Right lobe of liver (tissue), 6 donors: ENCODE measurements at regions not wholly inside any gene's neighbourhood (a gene's known extent, or its start where the extent isn't known, plus 50 kb on each side); places are given as distances from the start of the nearest gene placed in this dataset.

ENCODE experiments used
- ATAC-seq, 4 donors: fragments of 200-7000 bp; cut with Tn5 transposase; one replicate each; pipeline ENCODE4 v1.9.1; 2020; ENCODE audit warnings: mild to moderate bottlenecking in 4 of 4, moderate library complexity in 4 of 4
- DNase-seq, 3 donors: peaks; one replicate each; pipeline ENCODE4 v3.0.0-alpha.2; 2020
- H3K27ac ChIP-seq, 3 donors: fragments of 200-600 bp; one replicate each; pipeline ENCODE4 v1.8.0; 2022
- H3K27me3 ChIP-seq, 2 donors: fragments of 200-600 bp; one replicate each; pipeline ENCODE4 v1.8.0; 2022
- H3K36me3 ChIP-seq, 4 donors: fragments of 200-600 bp; sonication (generic) in 1 of 4; one replicate each; pipeline versions ENCODE4 v1.5.1 to v1.8.0; 2017 to 2022; ENCODE audit warnings: control low read depth in 1 of 4
- H3K4me1 ChIP-seq, 4 donors: fragments of 200-600 bp; sonication (generic) in 1 of 4; one replicate each; pipeline versions ENCODE4 v1.5.1 to v1.8.0; 2017 to 2022; ENCODE audit warnings: control low read depth in 1 of 4
- H3K4me3 ChIP-seq, 3 donors: fragments of 200-600 bp; one replicate each; pipeline ENCODE4 v1.8.0; 2022
- H3K9me3 ChIP-seq, 4 donors: fragments of 200-600 bp; sonication (generic) in 1 of 4; one replicate each; pipeline versions ENCODE4 v1.5.1 to v1.8.0; 2017 to 2022; ENCODE audit warnings: control low read depth in 1 of 4
- POLR2A ChIP-seq: fragments of 450-650 bp; IDR thresholded peaks from one replicate; pipeline ENCODE4 v1.6.1; 2017; ENCODE audit warnings: antibody characterized with exemption, mild to moderate bottlenecking
- WGBS: methylation state at CpG from one replicate; pipeline ENCODE4 v1.1.6; 2018; ENCODE audit warnings: low coverage, low lambda C conversion rate; ENCODE audit not compliant: insufficient coverage; ENCODE audit errors: missing lambda C conversion rate; 5-methylcytosine and 5-hydroxymethylcytosine counted together
- intact Hi-C, 2 donors: fragments of 100-400 bp; cut with DNase I; formaldehyde crosslinking; loops; one replicate each; pipeline versions ENCODE4 v1.11.2 to v1.14.1; 2022
- TF ChIP-seq, protein P1 (sequence below), 4 donors: fragments of 200-600 bp in 3 of 4; fragments of 450-650 bp in 1 of 4; IDR thresholded peaks; one replicate each; pipeline versions ENCODE4 v1.5.1 to v1.8.0; 2016 to 2022; ENCODE audit warnings: antibody characterized with exemption in 4 of 4, mild to moderate bottlenecking in 2 of 4
- donor health status: DM: no; HTN: yes; CAD: no.
- donor health status: DM: no; HTN: no; CAD: no.
- donor health status: DM: no; HTN: no; CAD: no.
- donor health status: DM: no; HTN: yes; CAD: no.
- donor health status: DM: no; HTN: yes; CAD: no.

DNA sequence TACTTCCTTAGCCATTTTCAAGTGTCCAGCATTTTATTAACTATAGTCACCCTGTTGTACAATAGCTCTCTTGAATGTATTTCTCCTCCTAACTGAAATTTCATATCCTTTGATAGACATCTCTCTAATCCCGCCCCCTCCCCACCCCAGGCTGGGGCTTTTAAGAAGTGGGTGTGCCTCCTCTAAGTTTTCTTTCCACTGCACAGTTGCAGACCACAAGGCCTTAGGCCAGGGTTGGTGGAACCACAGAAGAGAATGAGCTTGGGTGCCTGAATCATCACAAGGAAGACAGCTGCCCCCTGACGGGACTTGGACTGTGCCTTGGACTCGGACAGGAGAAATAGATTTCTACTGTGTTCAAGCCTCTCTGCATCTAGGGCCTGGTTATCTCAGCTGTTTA is 193.4 kb downstream of the HAUS1 start:
- no peaks in the 10 kb centered on the region for H3K36me3 ChIP-seq
- H3K27me3 ChIP-seq, result no peaks in the 10 kb centered on the region
- H3K4me3 ChIP-seq, result no peak overlapping the region
- intact Hi-C loops, result no loop called here
- no peaks in the 10 kb centered on the region for H3K9me3 ChIP-seq
- DNase-seq (no peak), ATAC-seq (no peak)
- TF ChIP-seq POLR2A, result no peak
- WGBS, result 86% methylated on average over 1 of the region's 3 CpGs
- no peaks in the 10 kb centered on the region for H3K4me1 ChIP-seq
- H3K27ac ChIP-seq, result no peak overlapping the region

DNA sequence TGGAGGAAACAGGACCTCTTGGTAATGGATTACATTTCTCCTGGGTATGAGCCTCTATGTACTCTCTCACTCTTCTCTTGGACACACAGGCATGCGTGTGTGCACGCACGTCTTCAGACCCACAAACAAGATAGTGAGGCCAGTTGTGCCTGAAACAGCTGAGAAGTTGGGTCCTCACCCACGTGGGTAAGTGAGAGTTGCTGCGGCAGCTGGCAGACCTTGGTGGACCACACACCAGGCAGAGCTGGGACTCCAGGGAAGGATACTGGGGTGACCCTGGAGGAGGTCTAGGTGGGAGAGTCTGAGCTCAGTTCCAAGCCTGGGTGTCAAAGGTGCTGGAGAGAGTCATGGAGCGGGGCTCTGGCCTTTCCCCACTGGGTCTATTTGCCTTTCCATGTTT is 194.3 kb downstream of the HAUS1 start:
- Histone ChIP-seq H3K27me3 (no peaks in the 10 kb centered on the region), H3K9me3 (no peaks in the 10 kb centered on the region), H3K4me1 (no peaks in the 10 kb centered on the region), H3K27ac (no peak overlapping the region), H3K36me3 (no peaks in the 10 kb centered on the region), H3K4me3 (no peak overlapping the region)
- no peak for TF ChIP-seq POLR2A
- TF ChIP-seq, protein P1, sequence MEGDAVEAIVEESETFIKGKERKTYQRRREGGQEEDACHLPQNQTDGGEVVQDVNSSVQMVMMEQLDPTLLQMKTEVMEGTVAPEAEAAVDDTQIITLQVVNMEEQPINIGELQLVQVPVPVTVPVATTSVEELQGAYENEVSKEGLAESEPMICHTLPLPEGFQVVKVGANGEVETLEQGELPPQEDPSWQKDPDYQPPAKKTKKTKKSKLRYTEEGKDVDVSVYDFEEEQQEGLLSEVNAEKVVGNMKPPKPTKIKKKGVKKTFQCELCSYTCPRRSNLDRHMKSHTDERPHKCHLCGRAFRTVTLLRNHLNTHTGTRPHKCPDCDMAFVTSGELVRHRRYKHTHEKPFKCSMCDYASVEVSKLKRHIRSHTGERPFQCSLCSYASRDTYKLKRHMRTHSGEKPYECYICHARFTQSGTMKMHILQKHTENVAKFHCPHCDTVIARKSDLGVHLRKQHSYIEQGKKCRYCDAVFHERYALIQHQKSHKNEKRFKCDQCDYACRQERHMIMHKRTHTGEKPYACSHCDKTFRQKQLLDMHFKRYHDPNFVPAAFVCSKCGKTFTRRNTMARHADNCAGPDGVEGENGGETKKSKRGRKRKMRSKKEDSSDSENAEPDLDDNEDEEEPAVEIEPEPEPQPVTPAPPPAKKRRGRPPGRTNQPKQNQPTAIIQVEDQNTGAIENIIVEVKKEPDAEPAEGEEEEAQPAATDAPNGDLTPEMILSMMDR (IDR thresholded peaks at IDR 0.05), result no peak
- no peak for DNase-seq
- intact Hi-C loops, result no loop called here
- WGBS, result 70% methylated on average over 3 of the region's 6 CpGs
- ATAC-seq, result no peak

DNA sequence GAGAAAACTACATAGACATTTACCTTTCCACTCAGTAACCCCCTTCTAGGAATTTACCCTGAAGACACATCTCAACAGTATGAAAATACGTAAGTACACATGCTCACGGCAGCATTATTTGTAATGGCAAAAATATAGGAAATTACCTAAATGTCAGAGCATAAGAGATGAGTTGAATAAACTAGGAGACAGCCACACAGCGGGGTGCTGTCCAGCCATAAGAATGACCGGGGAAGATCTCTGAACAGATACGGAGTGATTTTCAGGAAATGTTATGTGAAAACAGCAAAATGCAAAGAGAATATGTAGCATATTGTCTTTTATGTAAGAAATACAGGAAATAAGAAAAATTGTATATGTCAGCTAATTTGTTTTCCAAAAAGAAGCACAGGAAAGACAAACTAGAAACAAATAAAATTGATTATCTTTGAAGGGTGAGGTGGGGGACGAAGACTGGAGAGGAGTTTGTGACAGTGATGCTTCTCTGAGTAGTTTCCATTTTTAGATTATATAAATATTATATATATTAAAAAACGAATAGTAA is 195.4 kb downstream of the HAUS1 start:
- Histone ChIP-seq H3K27ac (no peak overlapping the region), H3K27me3 (no peaks in the 10 kb centered on the region), H3K4me1 (no peaks in the 10 kb centered on the region), H3K4me3 (no peak overlapping the region), H3K36me3 (no peaks in the 10 kb centered on the region), H3K9me3 (no peaks in the 10 kb centered on the region)
- intact Hi-C loops, result no loop called here
- 62% methylated on average over 7 of the region's 7 CpGs for WGBS
- ATAC-seq, result no peak
- no peak for DNase-seq
- no peak for TF ChIP-seq POLR2A
- TF ChIP-seq, protein P1 (IDR thresholded peaks at IDR 0.05), result no peak

DNA sequence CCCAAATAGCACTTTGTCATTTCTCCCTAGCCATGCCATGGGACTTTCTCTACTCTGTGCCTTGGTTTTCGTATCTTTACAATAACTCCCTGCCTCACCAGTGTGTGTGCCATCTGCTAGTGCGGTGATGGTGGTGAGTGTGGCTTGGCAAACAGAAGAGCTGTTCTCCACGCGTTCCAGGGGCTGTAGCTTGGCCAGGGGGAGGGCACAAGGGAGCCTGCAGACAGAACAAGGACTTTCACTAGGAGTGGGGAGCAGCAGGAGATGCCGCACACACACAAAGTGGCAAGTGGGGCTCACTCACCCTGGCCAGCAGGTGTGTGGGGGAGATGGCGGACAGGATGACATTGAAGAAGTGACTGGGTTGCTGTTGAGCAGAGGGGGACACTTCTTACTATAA is 196.9 kb downstream of the HAUS1 start:
- Histone ChIP-seq H3K36me3 (no peaks in the 10 kb centered on the region), H3K9me3 (no peaks in the 10 kb centered on the region), H3K27ac (no peak overlapping the region), H3K4me1 (no peaks in the 10 kb centered on the region), H3K4me3 (no peak overlapping the region), H3K27me3 (no peaks in the 10 kb centered on the region)
- intact Hi-C loops, result no loop called here
- WGBS, result 40% methylated on average over 4 of the region's 6 CpGs
- TF ChIP-seq, protein P1 (IDR thresholded peaks at IDR 0.05), result no peak
- TF ChIP-seq POLR2A, result no peak
- no peak for DNase-seq
- ATAC-seq, result no peak

DNA sequence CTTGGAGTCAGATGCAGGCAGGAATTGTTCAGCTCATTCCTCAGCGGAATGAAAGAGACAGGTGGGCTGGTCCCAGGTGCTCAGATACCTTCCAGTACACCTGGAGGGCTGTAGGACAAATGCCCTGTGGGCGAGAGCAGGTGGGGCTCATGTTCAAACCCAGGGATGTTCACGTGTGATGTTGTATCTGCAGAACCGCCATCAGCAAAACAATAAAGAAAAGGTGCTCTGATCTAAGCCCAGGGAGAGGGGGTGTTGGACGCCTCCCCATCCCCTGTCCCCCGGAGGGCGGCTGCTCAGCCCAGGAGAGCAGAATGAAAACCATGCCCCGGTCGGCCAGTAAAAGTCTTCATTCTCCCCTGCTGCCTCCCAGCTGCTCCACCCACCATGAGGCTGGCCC is 197.4 kb downstream of the HAUS1 start:
- Histone ChIP-seq H3K4me3 (no peak overlapping the region), H3K4me1 (no peaks in the 10 kb centered on the region), H3K9me3 (no peaks in the 10 kb centered on the region), H3K27ac (no peak overlapping the region), H3K36me3 (no peaks in the 10 kb centered on the region), H3K27me3 (no peaks in the 10 kb centered on the region)
- ATAC-seq (no peak), DNase-seq (no peak)
- WGBS, result 54% methylated on average over 8 of the region's 9 CpGs
- TF ChIP-seq, protein P1 (IDR thresholded peaks at IDR 0.05), result no peak
- TF ChIP-seq POLR2A, result no peak
- intact Hi-C loops, result no loop called here
